ENCODE measurements at regions not wholly inside any gene's neighbourhood (a gene's known extent, or its start where the extent isn't known, plus 50 kb on each side); places are given as distances from the start of the nearest gene placed in this dataset.

- POLR2A ChIA-PET, result no interaction called here
- Histone ChIP-seq H3K9me3 (no peaks in the 10 kb centered on the region), H3K27ac (no peak overlapping the region), H3K4me2 (no peak overlapping the region), H3K4me3 (no peak overlapping the region), H3K4me1 (no peaks in the 10 kb centered on the region)
- ATAC-seq, result no peak
- 72% methylated on average over 2 of the region's 2 CpGs for WGBS (ENCODE audit: missing lambda C conversion rate)
- DNase-seq (ENCODE audit: low read depth in 1 of 2, low spot score in 1 of 2), result no peak
- CTCF ChIA-PET, result no interaction called here
- TF ChIP-seq ELK1 (IDR thresholded peaks at IDR 0.05; ENCODE audit: low read depth, low read length) (no peak), CHD4 (IDR thresholded peaks at IDR 0.05; ENCODE audit: borderline replicate concordance) (no peak), HOXB5 (CRISPR knock-in tag; IDR thresholded peaks at IDR 0.05) (no peak), MAFK (IDR thresholded peaks at IDR 0.05; ENCODE audit: partially characterized antibody) (no peak), BCL3 (IDR thresholded peaks at IDR 0.05) (no peak), HDAC2 (IDR thresholded peaks at IDR 0.05) (no peak)
- no peak for FAIRE-seq
Measured at GRCh38 chr6:63114610-63115211, 96.6 kb upstream of the FKBP1C start.

- peak in 1 of 2 experiments; percentile 12 for DNase-seq (ENCODE audit: low read depth in 1 of 2, low spot score in 1 of 2)
Measured at GRCh38 chr6:63121166-63121565, 90.1 kb upstream of the FKBP1C start.

GRCh38 chr6:63140114-63140513 lies 71.2 kb upstream of the FKBP1C start:
- ChIA-PET CTCF (no interaction called here), POLR2A (no interaction called here)
- FAIRE-seq, result no peak
- H3K4me3 ChIP-seq, result no peak overlapping the region
- H3K27ac ChIP-seq, result no peak overlapping the region
- DNase-seq (ENCODE audit: low read depth in 1 of 2, low spot score in 1 of 2), result no peak
- H3K4me2 ChIP-seq, result no peak overlapping the region
- WGBS (ENCODE audit: missing lambda C conversion rate), result 11% methylated on average over 1 of the region's 3 CpGs
- no peaks in the 10 kb centered on the region for H3K9me3 ChIP-seq
- no peaks in the 10 kb centered on the region for H3K4me1 ChIP-seq
- ATAC-seq, result no peak
- TF ChIP-seq FOSB (CRISPR knock-in tag; IDR thresholded peaks at IDR 0.05) (no peak), SREBF2 (IDR thresholded peaks at IDR 0.05) (no peak), CHD4 (IDR thresholded peaks at IDR 0.05; ENCODE audit: borderline replicate concordance) (no peak), FOXS1 (CRISPR knock-in tag; IDR thresholded peaks at IDR 0.05) (no peak), HEYL (CRISPR knock-in tag; IDR thresholded peaks at IDR 0.05) (no peak), E2F6 (IDR thresholded peaks at IDR 0.05; ENCODE audit: borderline replicate concordance, low read depth) (no peak), TP53 (CRISPR knock-in tag; IDR thresholded peaks at IDR 0.05) (no peak), ZSCAN20 (CRISPR knock-in tag; IDR thresholded peaks at IDR 0.05) (no peak), USF2 (IDR thresholded peaks at IDR 0.05) (no peak), HDAC2 (IDR thresholded peaks at IDR 0.05) (no peak)

More at GRCh38 chr6:63121166-63121565, 90.1 kb upstream of the FKBP1C start:
- ChIA-PET POLR2A (no interaction called here), CTCF (no interaction called here)
- TF ChIP-seq JUN (IDR thresholded peaks at IDR 0.05) (no peak), RAD21 (conservative IDR thresholded peaks at IDR 0.05 in 1 of 2, IDR thresholded peaks at IDR 0.05 in 1 of 2) (peak in 1 of 2 experiments; percentile 24; a peak in 1 of 5 replicates)
- FAIRE-seq (no peak), ATAC-seq (peak; percentile 70 to 73; a peak in 3 of 6 replicates)
- no peak overlapping the region for H3K27ac ChIP-seq
- WGBS (ENCODE audit: missing lambda C conversion rate), result 3% methylated on average over 2 of the region's 2 CpGs
- no peak overlapping the region for H3K4me2 ChIP-seq
- no peak overlapping the region for H3K4me3 ChIP-seq
- no peaks in the 10 kb centered on the region for H3K4me1 ChIP-seq
- no peaks in the 10 kb centered on the region for H3K9me3 ChIP-seq

Data from A549 (cell line).